SK-N-SH treated with all-trans-retinoic acid at 6 μM for 48 hours (cell line): ENCODE measurements at regions not wholly inside any gene's neighbourhood (a gene's known extent, or its start where the extent isn't known, plus 50 kb on each side); places are given as distances from the start of the nearest gene placed in this dataset.

ENCODE experiments used
- ARNTL ChIP-seq: fragments of 450-650 bp; formaldehyde crosslinking; IDR thresholded peaks from 2 replicates; pipeline ENCODE4 v1.5.0; 2020; ENCODE audit warnings: low read depth, mild to moderate bottlenecking, moderate library complexity, borderline replicate concordance
- CSDC2 ChIP-seq: fragments of 250-450 bp; sonication (Bioruptor Pico); IDR thresholded peaks from 2 replicates; pipeline ENCODE4 v1.5.0; 2020; ENCODE audit warnings: mild to moderate bottlenecking, moderate library complexity
- CSRNP3 ChIP-seq: fragments of 250-450 bp; sonication (Bioruptor Pico); IDR thresholded peaks from 2 replicates; pipeline ENCODE4 v1.5.1; 2021; ENCODE audit warnings: mild to moderate bottlenecking, moderate library complexity
- PATZ1 ChIP-seq: fragments of 250-450 bp; sonication (Bioruptor Pico); IDR thresholded peaks from 2 replicates; pipeline ENCODE4 v1.8.0; 2020; ENCODE audit warnings: mild to moderate bottlenecking, moderate library complexity, borderline replicate concordance
- PPARA ChIP-seq: fragments of 250-450 bp; sonication (Bioruptor Pico); IDR thresholded peaks from 2 replicates; pipeline ENCODE4 v1.5.0; 2020; ENCODE audit warnings: mild to moderate bottlenecking, borderline replicate concordance
- RARB ChIP-seq: fragments of 250-450 bp; sonication (Bioruptor Pico); IDR thresholded peaks from 2 replicates; pipeline ENCODE4 v1.8.0; 2021; ENCODE audit warnings: mild to moderate bottlenecking, moderate library complexity
- TCF4 ChIP-seq: fragments of 250-450 bp; sonication (Bioruptor Pico); IDR thresholded peaks from 2 replicates; pipeline ENCODE4 v1.8.0; 2021; ENCODE audit warnings: mild to moderate bottlenecking, moderate library complexity, borderline replicate concordance
- TOX ChIP-seq: fragments of 250-450 bp; sonication (Bioruptor Pico); IDR thresholded peaks from 2 replicates; pipeline ENCODE4 v1.8.0; 2021; ENCODE audit warnings: mild to moderate bottlenecking, moderate library complexity, borderline replicate concordance
- ZFP3 ChIP-seq: fragments of 250-450 bp; sonication (Bioruptor Pico); IDR thresholded peaks from 2 replicates; pipeline ENCODE4 v1.5.0; 2020; ENCODE audit warnings: mild to moderate bottlenecking, moderate library complexity

- TF ChIP-seq CSDC2 (CRISPR knock-in tag) (no peak), RARB (no peak), CSRNP3 (CRISPR knock-in tag) (no peak), TOX (no peak), PPARA (no peak), PATZ1 (no peak), ZFP3 (CRISPR knock-in tag) (no peak), ARNTL (no peak), TCF4 (no peak)
Observed at GRCh38 chr1:14253676-14254075, 344.8 kb upstream of the KAZN start.
